Thymus (tissue), 11 donors: ENCODE measurements at regions not wholly inside any gene's neighbourhood (a gene's known extent, or its start where the extent isn't known, plus 50 kb on each side); places are given as distances from the start of the nearest gene placed in this dataset.
"Not testable (repeated sequence)": the region's sequence is repeated elsewhere in the genome, so short reads cannot be mapped to it uniquely, and the experiment has no call there.

Experiments used
- DNase-seq, 9 donors: peaks; one replicate each; pipeline ENCODE4 v3.0.0-alpha.2; 2013; ENCODE audit warnings: low spot score in 9 of 9, low read depth in 6 of 9, missing footprints in 1 of 9
- H3K27ac ChIP-seq, 2 donors: one replicate each; pipeline ENCODE4 v1.5.1; 2013; ENCODE audit warnings: control low read depth in 1 of 2, low read depth in 1 of 2, low read length in 1 of 2, mild to moderate bottlenecking in 1 of 2, moderate library complexity in 1 of 2
- H3K27me3 ChIP-seq, 2 donors: one replicate each; pipeline ENCODE4 v1.5.1; 2013; ENCODE audit warnings: low read length in 1 of 2; ENCODE audit not compliant: control insufficient read depth in 2 of 2, insufficient read depth in 1 of 2
- H3K36me3 ChIP-seq, 2 donors: one replicate each; pipeline ENCODE4 v1.5.1; 2013; ENCODE audit warnings: low read length in 1 of 2, mild to moderate bottlenecking in 1 of 2, moderate library complexity in 1 of 2; ENCODE audit not compliant: control insufficient read depth in 2 of 2, insufficient read depth in 2 of 2
- H3K4me1 ChIP-seq, 2 donors: one replicate each; pipeline ENCODE4 v1.5.1; 2013; ENCODE audit warnings: low read length in 2 of 2; ENCODE audit not compliant: control insufficient read depth in 2 of 2, insufficient read depth in 2 of 2
- H3K4me3 ChIP-seq, 2 donors: one replicate each; pipeline ENCODE4 v1.5.1; 2013; ENCODE audit warnings: low read length in 2 of 2, control low read depth in 1 of 2, mild to moderate bottlenecking in 1 of 2
- H3K9me3 ChIP-seq, 2 donors: one replicate each; pipeline ENCODE4 v1.5.1; 2013; ENCODE audit warnings: low read length in 1 of 2, mild to moderate bottlenecking in 1 of 2; ENCODE audit not compliant: control insufficient read depth in 2 of 2, insufficient read depth in 1 of 2
- WGBS: extraction: QIAGEN DNeasy Blood & Tissue Kit; methylation state at CpG from one replicate; pipeline ENCODE4 v1.1.7; 2013; 5-methylcytosine and 5-hydroxymethylcytosine counted together
- donor health status: healthy.

GRCh38 chr2:17135619-17136018 is 382.6 kb downstream of the RAD51AP2 start:
- no peaks in the 10 kb centered on the region for H3K36me3 ChIP-seq
- H3K4me3 ChIP-seq, result no peak overlapping the region
- no peaks in the 10 kb centered on the region for H3K27me3 ChIP-seq
- H3K4me1 ChIP-seq, result no peaks in the 10 kb centered on the region
- H3K27ac ChIP-seq, result no peak overlapping the region
- no peaks in the 10 kb centered on the region for H3K9me3 ChIP-seq
- 94% methylated on average over 1 of the region's 1 CpG for WGBS
- no peak for DNase-seq

DNA sequence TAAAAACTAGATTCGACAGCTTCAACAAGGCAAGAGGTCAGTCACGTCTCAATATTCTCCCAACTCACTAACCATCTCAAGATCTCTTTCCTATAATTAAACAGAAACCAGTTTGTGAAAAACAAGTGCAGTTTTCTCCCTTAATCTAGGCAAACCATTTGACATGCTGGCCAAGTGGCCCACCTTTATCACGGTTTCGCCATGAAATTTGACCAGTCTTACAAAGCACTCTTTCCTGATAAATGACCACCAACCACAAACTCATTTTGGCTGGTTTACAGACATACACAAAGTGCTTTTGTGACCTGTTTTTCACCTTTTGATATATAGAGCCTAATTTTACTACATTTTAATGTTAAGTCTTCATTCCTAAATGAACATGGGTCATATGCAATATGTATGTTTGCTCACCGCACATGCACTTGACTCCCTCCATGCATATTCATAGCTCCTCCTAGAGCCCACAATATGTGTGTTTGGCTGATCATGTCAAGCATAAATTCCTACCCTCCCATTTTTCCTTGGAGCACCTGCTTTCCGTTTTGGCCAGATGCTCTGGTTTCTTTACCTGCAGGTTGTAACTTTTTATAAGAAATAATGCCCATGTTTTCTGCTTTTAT is 385.1 kb downstream of the RAD51AP2 start:
- H3K27me3 ChIP-seq, result no peaks in the 10 kb centered on the region
- no peak overlapping the region for H3K27ac ChIP-seq
- no peak for DNase-seq
- H3K4me1 ChIP-seq, result no peaks in the 10 kb centered on the region
- H3K4me3 ChIP-seq, result no peak overlapping the region
- H3K36me3 ChIP-seq, result no peaks in the 10 kb centered on the region
- 94% methylated on average over 6 of the region's 6 CpGs for WGBS
- no peaks in the 10 kb centered on the region for H3K9me3 ChIP-seq

DNA sequence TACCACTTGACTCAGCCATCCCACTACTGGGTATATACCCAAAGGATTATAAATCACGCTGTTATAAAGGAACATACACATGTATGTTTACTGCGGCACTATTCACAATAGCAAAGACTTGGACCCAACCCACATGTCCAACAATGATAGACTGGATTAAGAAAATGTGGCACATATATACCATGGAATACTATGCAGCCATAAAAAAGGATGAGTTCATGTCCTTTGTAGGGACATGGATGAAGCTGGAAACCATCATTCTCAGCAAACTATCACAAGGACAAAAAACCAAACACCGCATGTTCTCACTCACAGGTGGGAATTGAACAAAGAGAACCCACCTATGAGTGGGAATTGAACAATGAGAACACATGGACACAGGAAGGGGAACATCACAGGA is 387.6 kb downstream of the RAD51AP2 start:
- WGBS, result 95% methylated on average over 3 of the region's 3 CpGs
- not testable (repeated sequence) for DNase-seq, H3K36me3 ChIP-seq

DNA sequence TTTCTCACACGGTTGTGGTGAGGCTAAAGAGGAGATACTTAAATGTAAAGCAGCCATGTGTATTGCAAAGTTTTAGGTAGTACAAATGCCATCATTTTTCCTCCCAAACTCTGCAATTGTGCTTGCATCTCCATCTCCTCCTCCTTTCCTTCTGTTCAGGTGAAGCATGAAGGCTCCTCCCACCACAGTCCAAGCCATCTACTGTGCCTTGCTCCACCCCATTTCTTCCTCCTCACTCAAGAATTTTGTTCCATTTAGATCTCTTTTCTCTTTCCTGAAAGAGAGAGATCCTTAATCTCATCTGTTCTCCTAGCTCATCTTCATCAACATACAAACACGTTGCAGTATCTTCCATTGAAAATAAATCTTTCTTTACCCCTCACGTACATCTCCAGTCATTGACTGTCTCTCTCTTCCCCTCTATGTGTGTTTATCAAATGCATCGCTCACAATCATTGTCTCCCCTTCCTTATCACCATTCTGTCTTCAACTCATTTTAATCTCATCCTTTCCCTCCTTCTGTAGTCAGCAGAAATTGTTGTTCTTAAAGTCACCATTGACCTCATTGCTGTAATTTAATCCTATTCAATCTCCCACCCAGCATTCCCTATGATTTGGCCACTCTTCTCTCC is 392.1 kb downstream of the RAD51AP2 start:
- Histone ChIP-seq H3K36me3 (no peaks in the 10 kb centered on the region), H3K9me3 (no peaks in the 10 kb centered on the region), H3K4me3 (no peak overlapping the region), H3K27ac (no peak overlapping the region), H3K4me1 (no peaks in the 10 kb centered on the region), H3K27me3 (no peaks in the 10 kb centered on the region)
- WGBS, result 92% methylated on average over 4 of the region's 4 CpGs
- DNase-seq, result no peak

More for the DNA sequence above, 387.6 kb downstream of the RAD51AP2 start:
- H3K27me3 ChIP-seq, H3K27ac ChIP-seq, H3K9me3 ChIP-seq, H3K4me1 ChIP-seq, H3K4me3 ChIP-seq: not testable (repeated sequence)

GRCh38 chr2:17124575-17125318 is 393.5 kb downstream of the RAD51AP2 start:
- DNase-seq, result no peak
- Histone ChIP-seq H3K27me3 (no peaks in the 10 kb centered on the region), H3K36me3 (no peaks in the 10 kb centered on the region), H3K4me3 (no peak overlapping the region), H3K4me1 (no peaks in the 10 kb centered on the region), H3K9me3 (no peaks in the 10 kb centered on the region), H3K27ac (no peak overlapping the region)
- 97% methylated on average over 1 of the region's 1 CpG for WGBS

DNA sequence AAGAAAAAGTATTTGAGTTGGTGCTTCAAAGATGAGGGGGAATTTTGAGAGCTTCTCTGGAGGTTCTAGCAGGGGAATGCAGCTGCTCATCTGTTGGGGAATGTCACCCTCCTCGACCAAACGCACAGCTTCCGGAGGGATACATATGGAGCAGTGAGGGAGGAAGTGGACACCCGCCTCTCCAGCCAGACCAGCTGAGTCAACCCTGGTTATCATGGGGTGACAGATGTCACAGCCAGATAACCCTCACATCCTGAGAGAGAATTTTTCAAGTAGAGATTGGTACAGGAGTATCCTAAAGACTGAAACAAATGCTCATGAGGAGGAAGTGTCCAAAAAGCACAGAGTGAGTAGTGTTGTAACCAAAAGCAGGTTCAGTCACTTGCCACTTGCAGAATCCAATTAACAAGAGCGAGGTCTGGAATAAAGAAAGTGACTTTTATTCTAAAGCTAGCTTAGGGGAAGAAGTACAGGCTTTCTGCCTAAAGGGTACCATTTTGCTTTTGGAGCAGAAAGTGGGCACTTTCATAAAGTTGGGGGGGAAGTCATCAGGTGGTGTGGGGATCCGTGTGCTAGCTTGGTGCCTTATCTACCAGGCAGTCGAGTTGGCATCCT is 395.2 kb downstream of the RAD51AP2 start:
- H3K27ac ChIP-seq, result no peak overlapping the region
- H3K36me3 ChIP-seq, result no peaks in the 10 kb centered on the region
- H3K4me1 ChIP-seq, result no peaks in the 10 kb centered on the region
- no peaks in the 10 kb centered on the region for H3K9me3 ChIP-seq
- H3K27me3 ChIP-seq, result no peaks in the 10 kb centered on the region
- DNase-seq, result no peak
- H3K4me3 ChIP-seq, result no peak overlapping the region
- 11% methylated on average over 7 of the region's 7 CpGs for WGBS

DNA sequence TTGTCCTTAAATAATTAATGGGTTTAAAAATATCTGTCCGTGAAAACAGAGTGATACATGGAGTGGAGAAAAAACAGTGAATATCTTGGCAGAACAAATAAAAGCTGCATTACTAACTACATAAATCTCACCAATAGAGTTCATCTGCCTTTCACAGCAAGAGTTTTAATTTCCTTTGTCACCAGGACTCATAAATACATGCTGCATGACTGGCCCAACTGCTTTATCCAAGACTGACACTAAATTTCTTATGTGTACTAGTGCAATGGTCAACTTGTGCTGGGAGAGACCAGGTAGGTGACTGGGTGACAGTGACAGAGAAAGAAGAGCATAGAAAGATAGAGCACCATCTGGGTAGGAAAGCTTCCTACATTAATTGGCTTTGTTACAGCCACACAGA is 402.8 kb downstream of the RAD51AP2 start:
- Histone ChIP-seq H3K4me1 (no peaks in the 10 kb centered on the region), H3K4me3 (no peak overlapping the region), H3K27ac (no peak overlapping the region), H3K9me3 (no peaks in the 10 kb centered on the region), H3K36me3 (no peaks in the 10 kb centered on the region), H3K27me3 (no peaks in the 10 kb centered on the region)
- DNase-seq, result no peak
- WGBS, result 94% methylated on average over 1 of the region's 1 CpG

GRCh38 chr2:17115042-17115441 is 403.2 kb downstream of the RAD51AP2 start:
- H3K9me3 ChIP-seq, result no peaks in the 10 kb centered on the region
- no peaks in the 10 kb centered on the region for H3K4me1 ChIP-seq
- no peaks in the 10 kb centered on the region for H3K27me3 ChIP-seq
- no peak for DNase-seq
- 92% methylated on average over 2 of the region's 2 CpGs for WGBS
- H3K36me3 ChIP-seq, result no peaks in the 10 kb centered on the region
- H3K4me3 ChIP-seq, result no peak overlapping the region
- H3K27ac ChIP-seq, result no peak overlapping the region

- 70% methylated on average over 2 of the region's 2 CpGs for WGBS
- Histone ChIP-seq H3K36me3 (no peaks in the 10 kb centered on the region), H3K27ac (no peak overlapping the region), H3K4me3 (no peak overlapping the region), H3K27me3 (no peaks in the 10 kb centered on the region), H3K9me3 (no peaks in the 10 kb centered on the region), H3K4me1 (no peaks in the 10 kb centered on the region)
- no peak for DNase-seq
These were observed 410.4 kb downstream of the RAD51AP2 start for GRCh38 chr2:17107871-17108270.
